ENCODE measurements at regions not wholly inside any gene's neighbourhood (a gene's known extent, or its start where the extent isn't known, plus 50 kb on each side); places are given as distances from the start of the nearest gene placed in this dataset.
"Not testable (repeated sequence)": the region's sequence is repeated elsewhere in the genome, so short reads cannot be mapped to it uniquely, and the experiment has no call there.

DNA sequence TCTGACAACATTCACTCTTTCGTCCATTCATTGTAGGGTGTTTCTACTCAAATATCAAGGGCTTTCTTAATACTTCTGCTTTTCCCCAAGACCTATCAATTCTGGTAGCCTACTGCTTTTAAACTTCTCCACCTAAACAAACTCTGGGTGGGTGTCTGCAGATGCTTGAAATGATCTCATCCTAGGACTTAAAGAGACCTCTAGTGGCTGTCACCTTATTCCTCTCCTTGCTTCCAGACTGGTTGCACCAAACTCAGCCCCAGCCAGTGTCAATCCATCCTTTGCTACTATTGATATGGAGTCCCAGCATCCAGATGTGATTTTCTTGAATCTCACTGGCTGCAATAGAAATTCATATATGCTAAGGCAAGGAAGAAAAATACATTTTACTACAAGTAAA, 274.7 kb downstream of the NXPE2 start:
- DNase-seq: peak; percentile 40

DNA sequence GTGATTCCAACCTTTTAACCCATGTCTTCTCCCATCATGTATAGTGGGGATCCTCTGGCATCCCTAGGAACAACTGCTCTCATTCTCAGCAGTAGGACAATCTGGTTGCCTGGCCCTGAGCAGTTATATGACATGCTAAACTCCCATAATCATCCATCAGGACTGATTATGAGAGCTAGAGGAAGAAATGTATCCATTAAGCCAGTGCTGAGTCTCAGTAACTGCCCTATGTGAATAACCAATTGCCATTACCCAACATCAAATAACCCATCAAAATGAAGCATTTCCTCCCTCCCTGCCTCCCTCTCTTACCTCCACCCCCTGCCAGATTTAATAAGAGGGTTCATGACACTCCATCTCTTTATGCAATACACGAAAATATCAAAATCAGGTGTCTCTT, 277.6 kb downstream of the NXPE2 start:
- no peak for DNase-seq

DNA sequence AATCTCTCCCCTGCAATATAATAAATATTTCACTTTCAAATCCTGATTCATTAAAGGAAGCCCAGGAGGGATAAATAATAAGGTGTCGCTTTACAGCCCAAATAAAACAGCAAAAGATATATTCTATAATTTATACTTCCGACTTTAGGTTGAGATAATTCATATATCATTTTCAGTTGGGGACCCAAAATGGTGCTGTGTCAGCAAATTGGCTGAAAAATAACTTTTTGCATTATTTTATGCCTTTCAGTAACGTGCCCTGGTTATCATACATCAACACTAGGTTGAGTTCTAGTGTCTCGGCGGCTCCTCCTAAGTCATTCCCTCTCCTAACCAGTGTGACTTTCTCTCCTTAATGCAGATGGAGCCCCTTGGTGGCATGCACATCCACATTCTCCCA, 278.2 kb downstream of the NXPE2 start:
- DNase-seq: no peak

DNA sequence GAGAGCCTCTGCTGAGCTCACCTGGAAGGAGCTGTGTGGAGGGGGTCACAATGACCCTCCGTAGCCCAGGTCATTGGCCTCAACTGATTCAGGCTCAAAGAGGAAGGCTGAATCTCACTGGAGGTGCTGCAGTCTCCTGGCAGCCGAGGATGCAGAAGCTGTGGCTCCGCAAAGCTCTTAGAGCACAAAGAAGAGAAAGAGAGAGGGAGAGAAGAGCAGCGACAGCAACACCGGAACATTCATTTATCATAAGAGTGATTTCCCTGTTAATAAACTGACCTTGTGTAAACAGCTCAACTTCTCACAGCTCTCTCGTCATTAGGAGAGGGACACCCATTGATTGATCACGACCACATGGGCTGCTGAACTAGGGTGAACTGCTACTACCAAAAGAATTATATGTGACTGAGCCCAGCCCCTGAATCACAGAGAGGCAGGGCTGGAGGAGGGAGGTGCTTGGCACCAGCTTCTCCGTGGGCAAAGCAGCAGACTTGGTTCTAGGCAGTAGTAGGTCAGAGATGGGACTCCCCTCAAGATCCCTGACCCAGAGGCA, 281.7 kb downstream of the NXPE2 start:
- DNase-seq: no peak

DNA sequence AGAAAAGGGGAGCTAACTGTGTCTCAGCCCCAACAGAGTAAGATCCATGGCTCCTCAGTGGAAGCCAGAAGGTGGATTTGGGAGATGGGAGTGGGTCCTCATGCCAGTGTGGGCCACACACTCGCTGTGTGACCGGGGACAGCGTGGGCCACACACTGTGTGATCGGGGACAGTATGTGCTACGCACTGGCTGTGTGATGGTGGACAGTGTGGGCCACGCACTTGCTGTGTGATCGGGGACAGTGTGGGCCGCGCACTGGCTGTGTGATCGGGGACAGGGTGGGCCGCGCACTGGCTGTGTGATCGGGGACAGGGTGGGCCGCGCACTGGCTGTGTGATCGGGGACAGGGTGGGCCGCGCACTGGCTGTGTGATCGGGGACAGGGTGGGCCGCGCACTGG, 282.5 kb downstream of the NXPE2 start:
- DNase-seq: not testable (repeated sequence)

DNA sequence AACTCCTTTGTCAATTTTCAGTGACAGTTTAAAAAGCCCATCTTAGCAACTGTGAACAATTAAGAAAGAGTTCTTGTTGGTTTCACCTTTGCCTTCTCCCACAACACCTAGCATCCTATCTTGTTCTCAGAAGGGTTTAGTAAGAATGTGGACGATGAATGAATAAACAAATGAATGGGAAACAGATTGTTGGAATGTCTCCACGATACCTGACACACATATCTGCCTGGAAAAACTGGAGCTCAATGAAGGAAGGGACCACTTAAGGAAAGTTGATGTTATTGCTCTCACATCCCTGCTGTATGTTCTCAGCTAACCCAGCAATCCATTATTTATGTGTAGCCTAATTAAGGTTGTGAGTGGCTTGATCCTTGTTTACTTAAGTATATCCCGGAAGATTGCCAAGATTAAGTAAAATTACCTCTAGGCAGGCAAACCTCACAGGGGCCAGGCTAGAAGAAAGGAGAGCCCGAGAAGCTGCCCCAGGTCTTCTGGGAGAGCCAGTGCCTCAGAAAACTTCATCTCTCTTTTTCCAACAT, 286.4 kb downstream of the NXPE2 start:
- DNase-seq: no peak

DNA sequence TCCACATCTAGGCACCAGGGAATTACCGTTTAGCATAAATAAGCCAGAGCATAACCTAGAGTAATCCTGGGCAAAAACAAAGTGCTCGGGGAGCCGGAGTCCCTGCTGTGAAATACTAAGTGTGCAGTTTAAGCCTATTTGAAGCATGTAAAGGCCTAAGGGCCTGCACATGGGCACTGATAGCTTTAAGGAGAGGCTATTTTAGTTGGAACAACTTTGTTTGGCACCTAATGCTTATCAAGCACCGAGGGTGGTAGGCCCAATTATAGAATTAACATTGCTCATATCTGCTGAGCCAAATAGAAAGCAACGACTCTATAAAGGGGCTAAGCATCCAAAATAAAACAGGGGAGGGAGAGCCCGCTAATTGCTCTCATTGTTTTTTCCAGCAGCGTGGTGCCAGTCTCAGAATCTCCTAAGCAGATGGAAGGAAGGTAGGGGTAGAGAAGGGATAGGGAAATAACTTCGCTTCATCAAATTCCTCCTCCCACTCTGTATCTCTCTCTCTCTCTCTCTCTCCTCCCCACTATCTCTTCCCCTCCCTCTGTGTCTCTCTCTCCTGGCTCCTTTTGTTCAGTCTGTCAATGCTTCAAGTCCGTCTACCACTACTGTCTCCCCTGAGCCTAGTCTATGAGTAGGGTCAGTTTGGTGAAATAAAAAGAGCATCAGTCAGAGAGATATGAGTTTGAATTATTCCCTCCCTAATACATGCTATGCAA, 292.8 kb downstream of the NXPE2 start:
- DNase-seq: no peak

DNA sequence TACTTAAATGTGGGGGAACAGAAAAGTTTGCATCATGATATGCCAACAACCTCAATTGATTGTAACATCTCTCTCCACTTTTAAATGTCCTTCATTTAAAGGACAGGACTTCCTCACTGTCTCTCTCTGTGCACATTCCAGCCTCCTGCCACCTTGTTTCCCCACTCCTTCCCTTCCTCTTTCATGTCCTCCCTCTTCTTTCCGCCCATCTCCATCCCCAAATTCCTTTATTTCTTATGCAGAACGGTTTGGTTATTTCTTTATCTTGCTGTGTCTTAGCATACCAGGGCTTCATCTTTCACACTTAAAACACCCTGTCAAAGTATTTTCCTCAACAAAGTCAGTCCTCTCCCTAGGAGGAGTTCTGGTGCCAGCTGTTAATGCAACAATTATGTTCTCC, 293.8 kb downstream of the NXPE2 start:
- DNase-seq: no peak

DNA sequence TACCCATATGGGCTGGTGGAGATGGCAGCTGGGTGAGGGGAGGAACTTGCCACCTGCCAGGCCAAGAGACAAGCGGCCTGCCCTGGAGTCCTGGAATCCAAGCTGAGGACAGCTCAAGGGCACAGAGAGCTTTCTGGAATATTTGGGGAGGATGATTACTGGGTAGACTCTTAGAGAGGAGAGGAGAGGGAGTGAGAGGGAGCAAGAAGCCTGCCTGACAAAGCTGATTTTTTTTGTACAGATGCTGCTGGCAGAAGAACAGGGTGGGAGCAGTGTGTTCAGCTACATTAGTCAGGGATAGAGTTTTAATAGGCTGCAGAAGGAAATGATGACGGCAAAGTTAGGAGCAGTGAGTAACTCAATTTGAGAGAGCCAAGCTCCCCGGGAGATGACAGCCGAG, 299.3 kb downstream of the NXPE2 start:
- no peak for DNase-seq

DNA sequence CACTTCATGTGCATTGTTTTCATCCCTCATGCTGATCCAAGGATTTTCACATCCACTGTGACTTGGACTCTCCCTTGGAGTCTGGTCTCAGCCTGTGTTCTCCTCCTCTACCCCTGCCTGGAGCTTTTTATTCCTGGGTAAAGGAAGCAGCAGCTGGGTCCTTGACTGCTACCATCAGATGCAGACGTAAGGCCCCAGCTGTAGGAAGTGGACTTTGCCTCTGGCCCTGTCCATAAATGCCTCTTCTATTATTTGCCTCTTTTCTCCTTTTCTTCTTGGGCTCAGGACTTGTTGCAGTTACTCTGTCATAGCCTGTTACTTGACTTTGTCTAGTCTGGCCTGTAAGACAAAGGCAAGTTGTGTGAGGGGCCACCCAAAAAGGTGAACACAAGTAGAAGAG, 303.8 kb downstream of the NXPE2 start:
- no peak for DNase-seq

DNA sequence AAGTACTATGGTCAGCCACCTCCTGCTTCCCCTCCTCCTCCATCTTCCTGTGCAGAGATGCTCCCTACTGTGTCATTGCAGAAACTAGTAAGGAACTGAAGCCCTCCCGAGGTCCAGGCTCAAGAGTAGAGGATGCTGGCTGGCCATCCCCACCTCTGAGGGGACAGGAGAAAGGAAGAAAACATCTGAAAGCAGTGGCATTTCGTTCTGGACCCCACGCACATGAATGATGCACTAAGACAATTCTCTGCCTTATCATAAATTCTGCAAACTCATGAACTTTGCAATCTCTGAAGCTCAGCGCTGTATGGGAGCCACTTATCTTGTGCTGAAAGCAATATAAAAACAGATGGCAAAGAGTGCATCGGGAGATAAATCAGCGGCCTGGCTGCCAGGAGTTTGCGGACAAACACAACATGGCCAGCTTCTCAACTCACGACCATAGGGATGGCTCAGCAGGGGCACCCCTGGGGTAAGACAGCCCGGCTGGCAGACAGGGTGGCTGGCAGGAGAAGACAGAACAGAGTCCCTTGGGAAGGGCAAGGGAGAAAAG, 306.4 kb downstream of the NXPE2 start:
- no peak for DNase-seq

DNA sequence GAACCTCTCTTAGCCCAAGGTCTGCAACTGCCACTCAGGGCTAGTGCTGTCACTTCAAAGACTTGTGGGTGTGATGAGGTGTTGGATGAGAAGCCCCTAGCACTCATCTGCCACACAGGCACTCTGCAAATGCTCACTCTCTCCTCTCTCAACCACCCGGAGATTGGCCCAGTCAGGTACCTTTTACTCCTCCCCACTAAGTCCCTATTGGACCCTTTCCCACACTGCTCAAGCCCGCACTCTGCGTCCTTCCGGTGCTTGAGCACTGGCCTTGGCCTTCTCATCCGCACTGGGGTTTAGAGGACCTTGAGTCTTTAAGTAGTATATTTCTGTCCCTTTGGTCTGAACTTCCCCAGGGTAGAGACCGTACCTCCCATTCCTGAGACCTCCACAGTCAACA, 308.0 kb downstream of the NXPE2 start:
- no peak for DNase-seq

DNA sequence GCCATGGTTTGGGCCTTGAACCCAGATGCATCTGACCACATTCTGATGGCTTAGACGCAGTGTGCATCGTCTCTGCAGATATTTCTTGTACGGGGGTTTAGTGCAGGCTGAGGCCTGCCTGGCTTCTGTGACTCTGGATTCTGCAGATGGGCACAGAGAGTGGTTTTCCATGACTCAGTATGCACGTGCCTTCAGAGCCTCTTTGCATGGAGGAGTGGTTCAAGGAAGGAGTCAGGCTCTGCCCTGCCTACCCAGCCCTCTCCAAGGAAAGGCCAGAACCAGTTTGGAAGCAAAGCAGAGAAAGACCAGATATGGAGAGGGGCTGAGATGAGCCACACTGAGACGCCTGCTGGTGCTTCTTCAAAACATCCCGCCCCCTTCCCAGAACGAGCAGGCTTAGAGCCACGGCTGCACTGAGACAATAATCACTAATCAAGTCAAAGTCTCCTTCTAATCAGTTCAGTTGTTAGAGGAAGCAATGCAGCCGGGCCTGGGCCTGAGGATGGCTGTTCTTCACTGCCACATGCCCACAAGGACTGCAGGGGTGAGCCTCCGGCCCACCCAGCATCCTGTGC, 308.9 kb downstream of the NXPE2 start:
- no peak for DNase-seq

DNA sequence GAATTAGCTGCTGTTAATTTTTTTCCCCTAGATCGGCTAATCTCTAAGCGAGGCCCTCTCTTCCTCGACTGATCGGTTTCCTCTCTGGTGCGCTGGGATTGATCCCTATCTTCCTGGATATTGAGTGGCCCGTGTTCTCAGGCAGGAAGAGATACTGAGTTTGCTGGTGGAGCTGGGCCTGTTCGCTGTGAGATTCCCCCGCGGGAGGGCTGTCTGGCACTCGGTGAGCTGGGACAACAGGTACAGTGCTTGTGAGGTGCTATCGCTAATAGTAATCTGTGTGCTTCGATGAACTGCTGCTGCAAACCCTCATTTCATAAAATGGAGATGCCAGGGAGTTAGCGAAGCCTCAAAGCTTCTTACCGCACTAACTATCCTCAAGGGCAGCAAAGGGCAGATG, 310.3 kb downstream of the NXPE2 start:
- DNase-seq: no peak

DNA sequence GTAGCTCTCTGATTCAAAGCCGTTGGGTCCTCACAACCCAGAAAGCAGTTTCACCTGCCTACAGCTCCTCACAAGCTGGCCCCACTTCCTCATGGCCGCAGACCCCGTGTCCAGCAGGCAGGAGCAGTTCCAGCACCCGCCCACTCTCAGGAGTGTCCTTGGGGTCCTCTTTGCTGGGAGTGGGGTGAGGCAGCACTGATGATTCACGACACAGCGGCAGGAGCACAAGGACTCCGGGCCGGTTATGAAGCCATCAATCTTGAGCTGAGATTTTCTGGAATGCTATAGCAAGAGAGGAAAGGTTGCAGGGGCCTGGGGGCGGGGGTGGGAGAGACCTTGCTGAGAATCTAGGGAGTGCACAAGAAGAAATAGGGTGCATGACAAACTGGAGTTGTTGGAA, 311.2 kb downstream of the NXPE2 start:
- DNase-seq: no peak

DNA sequence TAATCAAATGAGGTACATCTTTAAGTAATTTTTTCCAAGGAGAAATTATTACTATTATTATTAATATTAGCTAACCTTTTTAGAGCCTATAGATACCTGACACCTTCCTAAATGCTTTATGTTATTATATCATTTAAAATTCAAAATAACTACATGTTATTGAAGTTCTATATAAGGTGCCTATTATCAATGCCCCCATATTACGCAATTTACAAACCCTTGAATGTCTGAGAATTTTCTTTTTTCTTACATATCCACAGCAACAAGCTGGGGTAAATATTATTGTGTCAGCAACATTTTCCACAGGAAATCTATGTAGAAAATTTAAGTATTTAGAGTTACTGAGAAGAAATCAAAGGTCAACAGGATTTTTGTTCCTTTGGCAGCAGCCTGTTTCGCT, 327.3 kb downstream of the NXPE2 start:
- no peak for DNase-seq

DNA sequence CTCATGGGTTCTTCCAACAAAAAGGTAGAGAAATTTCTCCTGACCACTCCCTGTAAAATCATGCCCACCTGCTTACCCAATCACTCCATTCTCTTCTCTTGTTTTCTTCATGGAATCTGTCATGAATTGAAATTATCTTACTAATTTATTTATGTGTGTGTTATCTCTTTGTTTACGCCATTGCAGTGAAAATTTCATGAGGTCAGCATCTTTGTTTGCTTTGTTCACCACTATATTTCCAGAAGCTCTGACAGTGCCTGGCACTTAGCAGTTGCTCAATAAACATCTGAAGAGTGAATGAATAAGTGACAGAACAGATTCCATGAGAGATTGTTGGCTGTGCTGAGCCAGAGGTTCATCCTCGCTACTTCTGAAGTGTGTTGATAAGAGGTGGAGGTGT, 329.5 kb downstream of the NXPE2 start:
- DNase-seq: no peak

DNA sequence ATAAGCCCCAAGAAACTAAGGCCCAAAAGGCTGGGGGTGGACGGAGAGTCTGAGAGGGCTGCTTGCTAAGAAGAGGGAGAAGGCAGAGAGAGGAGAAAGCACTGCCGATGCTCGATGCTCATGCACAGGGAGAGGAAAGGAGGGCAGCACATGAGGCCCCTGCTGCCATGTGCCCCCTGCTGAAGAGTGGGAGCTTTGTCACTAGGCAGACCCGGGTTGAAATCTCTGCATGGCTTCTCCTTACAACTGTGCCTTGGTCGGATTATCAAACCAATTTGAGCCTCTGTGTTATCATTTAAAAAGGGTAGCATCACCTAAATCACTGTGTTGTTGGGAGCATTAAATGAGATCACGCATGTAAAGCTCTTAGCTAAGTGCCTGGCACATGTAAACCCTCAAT, 330.5 kb downstream of the NXPE2 start:
- no peak for DNase-seq

DNA sequence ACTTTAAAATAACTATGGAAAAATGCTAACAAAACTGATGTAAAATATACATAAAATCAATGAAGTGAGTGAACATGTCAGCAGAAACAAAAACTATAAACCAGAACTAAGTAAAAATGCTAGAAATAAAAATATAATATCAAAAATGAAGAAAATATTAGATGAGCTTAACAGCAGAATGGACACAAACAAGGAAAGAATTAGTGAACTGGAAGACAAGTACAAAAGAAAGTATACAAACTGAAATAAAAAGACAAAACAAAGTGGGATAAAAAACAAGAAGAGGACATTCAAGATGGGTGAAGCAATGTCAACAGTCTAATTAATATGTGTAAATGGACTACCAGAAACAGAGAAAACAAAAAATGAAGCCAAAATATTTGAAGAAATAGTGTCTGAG, 339.2 kb downstream of the NXPE2 start:
- no peak for DNase-seq

DNA sequence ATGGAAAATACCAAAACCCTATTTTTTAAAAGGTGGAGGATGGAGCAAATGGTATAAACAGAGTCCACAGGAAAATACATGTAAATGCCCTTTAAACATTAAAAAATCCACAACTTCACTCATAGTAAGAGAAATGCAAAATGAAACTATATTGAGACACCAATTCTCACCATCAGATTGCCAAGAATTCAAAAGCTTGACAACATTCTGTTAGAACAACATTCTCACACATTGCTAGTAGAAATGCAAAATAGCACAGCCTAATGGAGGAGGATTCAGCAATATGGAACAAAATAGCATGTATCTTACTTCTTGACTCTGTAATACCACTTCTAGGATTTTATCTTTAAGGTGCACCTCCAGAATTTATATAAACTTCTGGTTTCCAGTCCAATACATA, 351.8 kb downstream of the NXPE2 start:
- DNase-seq: no peak

DNA sequence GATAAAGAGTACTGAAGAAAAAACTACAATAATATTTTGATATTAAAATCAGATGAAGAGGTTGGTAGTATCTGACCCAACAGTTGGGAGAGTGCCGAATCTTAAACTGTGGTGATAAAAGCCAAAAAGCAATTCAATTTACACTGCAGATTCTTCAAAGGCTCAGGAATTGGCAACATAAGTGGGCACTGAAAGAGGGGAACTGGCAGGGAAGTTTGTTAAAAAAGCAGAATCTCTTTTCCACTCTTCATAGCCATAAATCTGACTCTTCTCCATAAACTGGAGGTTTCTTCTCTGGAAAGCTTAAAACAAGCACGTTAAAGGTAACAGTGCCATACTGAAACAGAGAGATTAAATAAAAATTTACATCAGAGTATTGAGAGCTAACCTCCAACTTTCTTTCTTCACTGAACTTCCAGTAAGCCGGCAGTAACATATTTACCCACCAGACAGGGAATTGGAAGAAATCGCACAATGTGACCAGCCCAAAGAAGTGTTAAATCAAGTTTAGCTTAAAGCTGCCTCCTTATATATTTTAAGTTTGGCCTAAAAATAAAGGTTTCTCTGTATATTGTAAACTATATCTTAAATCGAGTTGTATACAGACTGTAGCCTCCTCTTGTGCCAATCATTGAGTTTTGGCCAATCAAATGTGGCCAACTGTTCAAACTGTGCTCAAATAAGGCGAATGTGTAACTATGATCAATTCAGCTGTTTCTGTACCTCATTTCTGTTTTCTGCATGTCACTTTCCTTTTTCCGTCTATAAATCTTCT, 358.3 kb downstream of the NXPE2 start:
- no peak for DNase-seq

DNA sequence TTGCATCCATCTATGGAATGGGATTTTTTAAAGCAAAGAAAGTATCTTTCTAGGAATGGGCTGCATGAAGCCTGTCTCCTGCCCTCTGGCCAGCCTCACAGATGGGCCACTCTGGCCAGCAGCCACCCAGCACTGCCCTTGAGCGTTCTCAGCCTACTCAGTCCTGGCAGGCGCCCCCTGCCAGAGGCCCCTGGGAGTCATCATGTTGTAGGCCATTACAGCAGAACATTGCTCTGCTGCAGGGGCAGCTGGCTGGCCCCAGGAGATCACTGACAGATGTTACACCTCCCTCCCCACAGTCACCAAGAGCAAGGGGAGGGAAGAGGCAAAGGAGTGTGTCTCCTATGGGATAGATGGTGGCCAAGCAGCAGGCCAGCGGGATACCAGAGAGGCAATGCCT, 363.7 kb downstream of the NXPE2 start:
- no peak for DNase-seq

DNA sequence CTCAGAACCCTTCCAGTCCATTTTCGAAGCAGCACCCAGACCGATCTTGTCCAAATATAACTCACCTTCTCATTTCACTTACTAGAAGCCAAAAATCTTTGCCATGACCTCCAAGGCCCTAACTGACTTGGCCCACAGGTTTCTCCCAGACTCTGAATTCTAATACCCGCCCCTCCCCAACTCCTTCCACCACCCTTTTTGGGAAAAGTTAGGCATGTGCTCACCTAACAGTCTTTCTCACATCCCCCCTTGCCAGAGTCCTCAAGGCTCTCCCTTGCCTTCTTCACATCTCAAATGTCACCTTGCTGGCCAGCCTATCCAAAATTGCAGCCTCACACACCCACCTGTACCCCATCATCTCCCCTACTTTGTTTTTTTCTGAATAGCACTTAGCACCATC, 369.3 kb downstream of the NXPE2 start:
- no peak for DNase-seq

DNA sequence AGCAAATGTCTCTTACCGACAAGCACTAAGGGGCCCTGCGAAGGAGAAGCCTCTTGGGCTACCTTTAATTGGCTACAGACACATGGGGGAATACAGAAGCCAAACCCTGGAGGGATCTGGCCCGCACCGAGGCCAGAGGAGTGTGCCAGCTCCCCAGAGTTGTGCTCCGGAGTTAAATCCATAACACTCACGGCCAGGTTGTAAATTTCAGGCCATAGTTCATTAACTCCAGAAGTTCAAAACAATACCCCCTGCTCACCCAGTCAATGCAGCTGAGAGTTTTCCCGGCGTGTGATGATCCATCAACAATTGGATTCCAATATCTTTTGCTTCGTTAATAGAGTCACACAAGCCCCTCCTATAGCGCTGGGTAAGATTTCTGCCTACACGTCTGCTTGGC, 371.5 kb downstream of the NXPE2 start:
- DNase-seq: no peak
